DND-41 (cell line): ENCODE measurements at regions not wholly inside any gene's neighbourhood (a gene's known extent, or its start where the extent isn't known, plus 50 kb on each side); places are given as distances from the start of the nearest gene placed in this dataset.

ENCODE experiments used
- EZH2 ChIP-seq: IDR thresholded peaks from 3 replicates; pipeline ENCODE4 v1.6.1; 2012; ENCODE audit warnings: borderline replicate concordance, low read depth, mild to moderate bottlenecking, moderate library complexity, low read length, inconsistent platforms; ENCODE audit not compliant: severe bottlenecking
- TF ChIP-seq, protein P1 (sequence below): IDR thresholded peaks from 2 replicates; pipeline ENCODE4 v1.5.1; 2012; ENCODE audit warnings: borderline replicate concordance, low read length, moderate library complexity, mild to moderate bottlenecking; ENCODE audit not compliant: poor library complexity, severe bottlenecking; ENCODE audit errors: extremely low read depth

DNA sequence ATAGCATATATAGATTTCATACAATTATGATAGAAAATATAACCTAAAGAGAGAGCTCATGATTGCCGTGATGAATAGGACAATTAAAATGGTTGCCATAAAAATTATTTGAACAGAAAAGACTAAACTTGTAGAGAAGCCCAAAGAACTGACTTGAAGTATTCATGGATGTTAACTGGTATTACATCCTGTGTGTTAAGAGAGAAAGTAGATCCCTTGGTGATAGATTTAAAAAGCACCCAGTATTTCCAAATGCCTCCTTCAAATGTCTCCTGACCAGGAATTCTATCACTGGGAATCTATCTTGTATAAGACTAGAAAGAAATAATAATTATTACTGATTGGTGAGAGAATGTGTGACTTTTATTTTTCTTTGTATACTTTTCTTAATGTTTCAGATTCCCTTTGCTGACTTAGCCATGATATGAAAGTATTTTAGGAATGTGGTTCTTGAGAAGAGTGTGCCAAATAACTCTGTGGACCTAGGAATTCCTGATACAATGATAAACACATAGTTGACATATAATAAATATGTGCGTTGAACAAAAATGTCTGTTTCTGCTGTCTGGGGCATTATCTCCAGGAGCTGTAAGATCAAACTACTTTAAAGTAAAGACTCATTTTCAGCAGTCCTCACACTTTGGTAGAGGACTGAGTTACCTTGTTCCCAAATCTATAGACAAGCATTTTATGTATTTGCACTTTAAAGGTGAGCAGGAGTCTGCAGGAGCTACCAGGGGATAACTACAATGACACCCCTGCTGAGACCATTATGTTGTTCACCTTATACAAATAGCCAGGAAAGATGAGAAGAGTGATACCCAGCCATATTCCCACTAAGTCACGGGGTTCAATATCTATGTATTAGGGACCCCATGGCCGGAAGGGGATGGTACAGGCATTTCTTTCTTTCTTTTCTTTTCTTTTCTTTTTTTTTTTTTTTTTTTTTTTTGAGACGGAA is 211.1 kb upstream of the TLE4 start:
- no peak for TF ChIP-seq EZH2
- TF ChIP-seq, protein P1, sequence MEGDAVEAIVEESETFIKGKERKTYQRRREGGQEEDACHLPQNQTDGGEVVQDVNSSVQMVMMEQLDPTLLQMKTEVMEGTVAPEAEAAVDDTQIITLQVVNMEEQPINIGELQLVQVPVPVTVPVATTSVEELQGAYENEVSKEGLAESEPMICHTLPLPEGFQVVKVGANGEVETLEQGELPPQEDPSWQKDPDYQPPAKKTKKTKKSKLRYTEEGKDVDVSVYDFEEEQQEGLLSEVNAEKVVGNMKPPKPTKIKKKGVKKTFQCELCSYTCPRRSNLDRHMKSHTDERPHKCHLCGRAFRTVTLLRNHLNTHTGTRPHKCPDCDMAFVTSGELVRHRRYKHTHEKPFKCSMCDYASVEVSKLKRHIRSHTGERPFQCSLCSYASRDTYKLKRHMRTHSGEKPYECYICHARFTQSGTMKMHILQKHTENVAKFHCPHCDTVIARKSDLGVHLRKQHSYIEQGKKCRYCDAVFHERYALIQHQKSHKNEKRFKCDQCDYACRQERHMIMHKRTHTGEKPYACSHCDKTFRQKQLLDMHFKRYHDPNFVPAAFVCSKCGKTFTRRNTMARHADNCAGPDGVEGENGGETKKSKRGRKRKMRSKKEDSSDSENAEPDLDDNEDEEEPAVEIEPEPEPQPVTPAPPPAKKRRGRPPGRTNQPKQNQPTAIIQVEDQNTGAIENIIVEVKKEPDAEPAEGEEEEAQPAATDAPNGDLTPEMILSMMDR = no peak
